NOMO-1 treated with DMSO at 0.1 percent for 48 hours (cell line): ENCODE measurements at regions not wholly inside any gene's neighbourhood (a gene's known extent, or its start where the extent isn't known, plus 50 kb on each side); places are given as distances from the start of the nearest gene placed in this dataset.
"Not testable (repeated sequence)": the region's sequence is repeated elsewhere in the genome, so short reads cannot be mapped to it uniquely, and the experiment has no call there.

Experiments
- DNase-seq: peaks from one replicate; lab custom pipeline; 2025; ENCODE audit not compliant: unreplicated experiment; lab: John Stamatoyannopoulos, UW

- no peak for DNase-seq
Measured at GRCh38 chr4:164301430-164301829, 452.5 kb upstream of the SMIM31 start.

- DNase-seq, result no peak
Measured at GRCh38 chr4:164304101-164304639, 449.8 kb upstream of the SMIM31 start.

GRCh38 chr4:164304861-164305260 lies 449.1 kb upstream of the SMIM31 start:
- no peak for DNase-seq

- DNase-seq, result no peak
Measured at GRCh38 chr4:164307262-164307661, 446.7 kb upstream of the SMIM31 start.

GRCh38 chr4:164312671-164313070 lies 441.3 kb upstream of the SMIM31 start:
- DNase-seq, result no peak

- no peak for DNase-seq
Measured at GRCh38 chr4:164313853-164314252, 440.1 kb upstream of the SMIM31 start.

- DNase-seq, result no peak
Measured at GRCh38 chr4:164318350-164318749, 435.6 kb upstream of the SMIM31 start.

- DNase-seq, result no peak
Measured at GRCh38 chr4:164319688-164320087, 434.2 kb upstream of the SMIM31 start.

GRCh38 chr4:164320847-164321246 lies 433.1 kb upstream of the SMIM31 start:
- DNase-seq, result no peak

GRCh38 chr4:164326056-164326455 lies 427.9 kb upstream of the SMIM31 start:
- DNase-seq, result no peak

- DNase-seq, result no peak
Measured at GRCh38 chr4:164337219-164337944, 416.5 kb upstream of the SMIM31 start.

- no peak for DNase-seq
Measured at GRCh38 chr4:164343472-164343976, 410.4 kb upstream of the SMIM31 start.

GRCh38 chr4:164345756-164346155 lies 408.2 kb upstream of the SMIM31 start:
- DNase-seq, result no peak

- no peak for DNase-seq
Measured at GRCh38 chr4:164350061-164350460, 403.9 kb upstream of the SMIM31 start.

- not testable (repeated sequence) for DNase-seq
Measured at GRCh38 chr4:164350716-164351115, 403.2 kb upstream of the SMIM31 start.

- no peak for DNase-seq
Measured at GRCh38 chr4:164357957-164358356, 396.0 kb upstream of the SMIM31 start.

- no peak for DNase-seq
Measured at GRCh38 chr4:164358400-164358799, 395.5 kb upstream of the SMIM31 start.

GRCh38 chr4:164359881-164360280 lies 394.1 kb upstream of the SMIM31 start:
- DNase-seq, result no peak

GRCh38 chr4:164368894-164369293 lies 385.0 kb upstream of the SMIM31 start:
- DNase-seq, result no peak

- DNase-seq, result no peak
Measured at GRCh38 chr4:164373021-164373420, 380.9 kb upstream of the SMIM31 start.

GRCh38 chr4:164377277-164377676 lies 376.7 kb upstream of the SMIM31 start:
- no peak for DNase-seq

- DNase-seq, result no peak
Measured at GRCh38 chr4:164378361-164378760, 375.6 kb upstream of the SMIM31 start.

GRCh38 chr4:164379694-164380093 lies 374.2 kb upstream of the SMIM31 start:
- DNase-seq, result no peak
